ENCODE measurements at regions not wholly inside any gene's neighbourhood (a gene's known extent, or its start where the extent isn't known, plus 50 kb on each side); places are given as distances from the start of the nearest gene placed in this dataset.

DNA sequence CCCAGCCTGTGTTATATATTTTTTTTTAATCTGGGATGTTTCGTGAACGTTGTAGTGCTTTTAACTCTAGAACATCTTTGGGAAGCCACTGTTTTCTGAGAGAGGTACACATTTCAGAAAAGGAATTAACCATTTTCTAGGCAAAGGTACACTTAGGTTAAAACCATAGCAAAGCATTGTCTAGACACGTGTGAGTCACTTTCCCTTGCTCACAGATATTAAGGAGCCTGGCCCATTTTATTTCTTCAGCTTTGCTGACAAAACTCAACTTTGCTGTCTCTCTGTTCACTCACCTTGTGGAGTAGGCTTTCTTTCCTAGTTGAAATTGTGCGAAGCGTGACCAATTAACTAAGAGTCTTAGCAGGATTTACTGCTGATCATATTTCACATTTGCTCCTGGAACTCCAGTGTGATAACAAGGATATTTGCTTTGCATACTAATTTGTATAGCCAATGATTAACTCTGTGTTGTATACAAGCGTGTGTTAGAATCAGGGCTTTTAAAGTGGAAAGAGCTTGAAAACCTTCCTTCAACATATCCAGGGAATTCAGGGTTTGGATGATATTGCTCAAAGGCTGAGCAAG is 215.0 kb upstream of the AGAP1 start:
- H3K27me3 ChIP-seq (ENCODE audit: insufficient read depth, low read length), result no peaks in the 10 kb centered on the region
- no peak overlapping the region for H3K4me3 ChIP-seq (ENCODE audit: low read depth, low read length)

DNA sequence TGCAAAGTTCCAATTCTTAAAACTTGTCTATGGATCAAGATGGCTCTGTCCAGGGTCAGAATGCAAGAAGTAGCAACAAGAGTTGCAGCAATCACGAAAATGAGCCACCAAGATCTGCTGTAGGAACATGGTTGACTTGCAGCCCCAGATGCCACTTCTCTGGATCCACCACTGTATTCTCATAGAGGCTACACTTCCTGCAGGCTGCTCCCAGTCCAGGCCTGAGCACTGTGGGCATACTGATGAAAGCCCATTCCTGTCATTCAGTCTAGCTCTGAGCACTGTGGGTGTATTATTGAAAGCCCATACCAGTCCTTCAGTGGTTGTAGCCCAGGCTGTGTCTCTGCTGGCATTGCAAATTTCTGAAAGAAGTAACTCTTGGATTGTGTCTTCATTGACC is 213.9 kb upstream of the AGAP1 start:
- H3K4me3 ChIP-seq (ENCODE audit: low read depth, low read length), result no peak overlapping the region
- no peaks in the 10 kb centered on the region for H3K36me3 ChIP-seq (ENCODE audit: insufficient read depth, low read length)
- no peaks in the 10 kb centered on the region for H3K4me1 ChIP-seq (ENCODE audit: control insufficient read depth, insufficient read depth, low read length, unreplicated experiment)
- H2AFZ ChIP-seq (ENCODE audit: low read length, unreplicated experiment), result no peak overlapping the region
- H3K79me2 ChIP-seq (ENCODE audit: control insufficient read depth, insufficient read depth, low read length, unreplicated experiment), result no peaks in the 10 kb centered on the region
- no peaks in the 10 kb centered on the region for H3K27me3 ChIP-seq (ENCODE audit: insufficient read depth, low read length)
- no peak overlapping the region for H3K27ac ChIP-seq (ENCODE audit: low read depth, low read length)

More for the DNA sequence above, 215.0 kb upstream of the AGAP1 start:
- Histone ChIP-seq H2AFZ (ENCODE audit: low read length, unreplicated experiment) (no peak overlapping the region), H3K27ac (ENCODE audit: low read depth, low read length) (no peak overlapping the region), H3K36me3 (ENCODE audit: insufficient read depth, low read length) (no peaks in the 10 kb centered on the region), H3K4me1 (ENCODE audit: control insufficient read depth, insufficient read depth, low read length, unreplicated experiment) (no peaks in the 10 kb centered on the region), H3K79me2 (ENCODE audit: control insufficient read depth, insufficient read depth, low read length, unreplicated experiment) (no peaks in the 10 kb centered on the region)

DNA sequence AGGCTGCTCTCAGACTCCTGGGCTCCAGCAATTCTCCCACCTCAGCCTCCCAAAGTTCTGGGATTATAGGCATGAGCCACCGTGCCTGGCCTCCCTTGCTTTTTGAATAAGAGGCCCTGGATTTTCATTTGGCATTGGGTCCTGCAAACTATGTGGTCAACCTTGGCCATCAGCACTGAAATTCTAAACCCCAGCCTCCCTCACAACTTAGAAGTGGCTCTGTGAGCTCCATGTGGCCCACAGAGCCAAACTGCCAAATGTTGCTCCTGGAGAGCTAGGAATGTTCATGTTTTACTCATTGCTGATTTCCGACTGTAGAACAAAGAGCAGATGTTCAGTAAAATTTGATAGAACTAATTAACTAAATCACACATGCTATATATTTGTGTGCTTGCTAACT is 210.6 kb upstream of the AGAP1 start:
- Histone ChIP-seq H3K27me3 (ENCODE audit: insufficient read depth, low read length) (no peaks in the 10 kb centered on the region), H3K27ac (ENCODE audit: low read depth, low read length) (no peak overlapping the region), H3K79me2 (ENCODE audit: control insufficient read depth, insufficient read depth, low read length, unreplicated experiment) (no peaks in the 10 kb centered on the region), H3K36me3 (ENCODE audit: insufficient read depth, low read length) (no peaks in the 10 kb centered on the region), H3K4me3 (ENCODE audit: low read depth, low read length) (no peak overlapping the region), H2AFZ (ENCODE audit: low read length, unreplicated experiment) (no peak overlapping the region), H3K4me1 (ENCODE audit: control insufficient read depth, insufficient read depth, low read length, unreplicated experiment) (no peaks in the 10 kb centered on the region)

DNA sequence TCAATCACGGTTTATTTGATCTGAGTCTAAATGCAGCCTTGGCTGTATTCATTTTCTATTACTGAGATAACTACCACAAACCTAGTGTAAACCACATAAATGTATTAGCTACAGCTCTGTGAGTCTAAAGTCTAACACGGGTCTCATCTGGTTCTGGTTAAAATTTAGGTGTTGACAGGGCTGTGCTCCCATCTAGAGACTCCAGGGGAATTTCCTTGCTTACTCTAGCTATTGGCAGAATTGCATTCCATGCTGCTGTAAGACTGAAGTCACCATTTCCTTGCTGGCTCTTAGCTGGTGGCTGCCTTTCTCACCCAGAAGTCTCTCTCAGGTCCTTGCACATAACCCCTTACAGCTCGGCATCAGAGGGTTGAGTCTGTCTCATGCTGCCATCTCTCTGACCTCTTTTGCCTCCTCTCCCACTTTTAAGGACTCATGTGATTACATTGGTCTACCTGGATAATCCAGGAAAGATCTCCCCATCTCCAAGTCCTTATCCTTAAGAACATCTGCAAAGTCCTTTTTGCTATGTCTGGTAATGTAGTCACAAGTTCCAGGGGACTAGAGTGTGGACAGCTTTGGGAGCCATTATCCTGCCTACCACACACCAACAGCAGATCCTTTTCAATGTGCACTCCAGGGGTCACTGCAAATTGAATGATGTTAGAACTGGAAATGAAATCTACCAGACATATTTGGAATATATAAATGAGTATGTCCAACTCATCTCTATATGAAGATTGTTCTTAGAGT is 207.0 kb upstream of the AGAP1 start:
- no peaks in the 10 kb centered on the region for H3K79me2 ChIP-seq (ENCODE audit: control insufficient read depth, insufficient read depth, low read length, unreplicated experiment)
- H3K27me3 ChIP-seq (ENCODE audit: insufficient read depth, low read length), result no peaks in the 10 kb centered on the region
- no peak overlapping the region for H2AFZ ChIP-seq (ENCODE audit: low read length, unreplicated experiment)
- H3K36me3 ChIP-seq (ENCODE audit: insufficient read depth, low read length), result no peaks in the 10 kb centered on the region
- H3K4me3 ChIP-seq (ENCODE audit: low read depth, low read length), result no peak overlapping the region
- H3K4me1 ChIP-seq (ENCODE audit: control insufficient read depth, insufficient read depth, low read length, unreplicated experiment), result no peaks in the 10 kb centered on the region
- no peak overlapping the region for H3K27ac ChIP-seq (ENCODE audit: low read depth, low read length)

DNA sequence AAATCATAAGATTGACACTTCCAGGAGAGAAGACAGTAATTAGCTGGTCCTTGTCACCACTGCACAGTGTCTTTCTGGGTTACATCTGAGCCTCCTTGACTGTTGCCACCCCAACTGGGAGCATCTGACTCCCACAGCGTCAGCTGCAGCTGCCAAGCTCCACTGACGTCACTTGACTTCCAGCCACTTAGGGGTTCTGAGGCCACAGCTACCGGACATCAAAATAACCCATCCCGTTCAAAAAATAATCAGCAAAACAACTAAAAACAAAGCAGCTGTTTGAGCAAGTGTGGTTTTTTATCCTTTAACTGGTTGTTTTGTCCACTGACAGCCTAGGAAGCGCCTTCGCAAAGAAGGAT is 206.5 kb upstream of the AGAP1 start:
- no peaks in the 10 kb centered on the region for H3K27me3 ChIP-seq (ENCODE audit: insufficient read depth, low read length)
- no peaks in the 10 kb centered on the region for H3K4me1 ChIP-seq (ENCODE audit: control insufficient read depth, insufficient read depth, low read length, unreplicated experiment)
- no peak overlapping the region for H3K27ac ChIP-seq (ENCODE audit: low read depth, low read length)
- no peaks in the 10 kb centered on the region for H3K79me2 ChIP-seq (ENCODE audit: control insufficient read depth, insufficient read depth, low read length, unreplicated experiment)
- H3K36me3 ChIP-seq (ENCODE audit: insufficient read depth, low read length), result no peaks in the 10 kb centered on the region
- H2AFZ ChIP-seq (ENCODE audit: low read length, unreplicated experiment), result no peak overlapping the region
- no peak overlapping the region for H3K4me3 ChIP-seq (ENCODE audit: low read depth, low read length)

DNA sequence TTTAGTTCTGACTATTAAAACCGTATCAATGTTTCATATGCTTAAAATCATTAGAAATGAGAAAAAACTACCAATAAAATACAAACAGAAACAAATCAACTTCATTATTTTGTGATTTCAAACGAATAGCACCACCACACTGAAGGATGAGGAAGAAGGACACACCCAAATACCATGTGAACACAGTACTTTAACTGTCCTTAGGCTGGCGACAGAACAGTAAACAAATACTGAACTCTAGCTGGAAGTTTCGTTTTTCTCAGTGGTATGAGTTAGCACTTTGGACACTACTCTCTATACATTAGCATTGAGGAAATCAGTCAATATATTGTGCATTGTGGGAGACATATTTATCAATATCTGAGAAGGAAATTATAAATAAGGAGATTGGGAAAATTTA is 202.4 kb upstream of the AGAP1 start:
- Histone ChIP-seq H3K4me3 (ENCODE audit: low read depth, low read length) (no peak overlapping the region), H3K4me1 (ENCODE audit: control insufficient read depth, insufficient read depth, low read length, unreplicated experiment) (no peaks in the 10 kb centered on the region), H3K27me3 (ENCODE audit: insufficient read depth, low read length) (no peaks in the 10 kb centered on the region), H2AFZ (ENCODE audit: low read length, unreplicated experiment) (no peak overlapping the region), H3K79me2 (ENCODE audit: control insufficient read depth, insufficient read depth, low read length, unreplicated experiment) (no peaks in the 10 kb centered on the region), H3K27ac (ENCODE audit: low read depth, low read length) (no peak overlapping the region), H3K36me3 (ENCODE audit: insufficient read depth, low read length) (no peaks in the 10 kb centered on the region)

DNA sequence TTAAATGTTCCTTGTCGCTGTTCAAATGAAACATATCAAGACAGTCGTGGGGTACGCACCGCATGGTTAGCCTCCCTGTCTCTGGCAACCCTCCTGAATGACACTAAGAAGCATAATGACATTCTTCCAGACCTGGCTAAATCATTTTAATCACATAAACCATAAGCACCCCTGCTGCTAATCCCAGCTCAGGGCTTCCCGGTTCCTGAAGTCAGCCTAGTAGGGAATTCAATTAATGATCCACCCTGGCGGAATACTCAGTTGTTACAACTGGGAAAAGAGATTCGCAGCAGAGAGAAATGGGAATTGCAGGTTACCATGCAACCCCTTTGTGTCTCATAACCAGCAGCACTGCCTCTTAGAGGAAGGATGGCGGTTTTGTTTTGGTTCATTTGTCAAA is 200.8 kb upstream of the AGAP1 start:
- no peaks in the 10 kb centered on the region for H3K27me3 ChIP-seq (ENCODE audit: insufficient read depth, low read length)
- H3K36me3 ChIP-seq (ENCODE audit: insufficient read depth, low read length), result no peaks in the 10 kb centered on the region
- no peak overlapping the region for H2AFZ ChIP-seq (ENCODE audit: low read length, unreplicated experiment)
- no peak overlapping the region for H3K4me3 ChIP-seq (ENCODE audit: low read depth, low read length)
- no peaks in the 10 kb centered on the region for H3K79me2 ChIP-seq (ENCODE audit: control insufficient read depth, insufficient read depth, low read length, unreplicated experiment)
- H3K27ac ChIP-seq (ENCODE audit: low read depth, low read length), result no peak overlapping the region
- H3K4me1 ChIP-seq (ENCODE audit: control insufficient read depth, insufficient read depth, low read length, unreplicated experiment), result no peaks in the 10 kb centered on the region

DNA sequence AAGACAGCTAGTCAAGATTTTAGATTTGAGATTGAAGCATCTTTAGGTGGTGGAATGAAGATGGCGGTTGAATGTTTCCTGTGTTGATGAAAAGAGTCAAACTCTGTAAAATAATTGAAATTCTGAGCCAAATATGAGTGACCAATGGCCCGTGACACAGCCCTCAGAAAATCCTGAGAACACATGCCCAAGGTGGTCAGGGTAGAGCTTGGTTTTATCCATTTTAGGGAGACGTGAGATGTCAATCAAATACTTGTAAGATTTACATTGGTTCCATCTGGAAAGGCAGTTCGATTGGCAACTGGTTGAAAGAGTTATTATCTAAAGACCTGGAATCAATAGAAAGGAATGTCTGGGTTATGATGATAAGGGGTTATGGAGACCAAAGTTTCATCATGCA is 198.0 kb upstream of the AGAP1 start:
- Histone ChIP-seq H3K36me3 (ENCODE audit: insufficient read depth, low read length) (no peaks in the 10 kb centered on the region), H3K27me3 (ENCODE audit: insufficient read depth, low read length) (no peaks in the 10 kb centered on the region), H2AFZ (ENCODE audit: low read length, unreplicated experiment) (no peak overlapping the region), H3K4me3 (ENCODE audit: low read depth, low read length) (no peak overlapping the region), H3K79me2 (ENCODE audit: control insufficient read depth, insufficient read depth, low read length, unreplicated experiment) (no peaks in the 10 kb centered on the region), H3K27ac (ENCODE audit: low read depth, low read length) (no peak overlapping the region), H3K4me1 (ENCODE audit: control insufficient read depth, insufficient read depth, low read length, unreplicated experiment) (peaks cover 4% of the 10 kb centered on the region)

DNA sequence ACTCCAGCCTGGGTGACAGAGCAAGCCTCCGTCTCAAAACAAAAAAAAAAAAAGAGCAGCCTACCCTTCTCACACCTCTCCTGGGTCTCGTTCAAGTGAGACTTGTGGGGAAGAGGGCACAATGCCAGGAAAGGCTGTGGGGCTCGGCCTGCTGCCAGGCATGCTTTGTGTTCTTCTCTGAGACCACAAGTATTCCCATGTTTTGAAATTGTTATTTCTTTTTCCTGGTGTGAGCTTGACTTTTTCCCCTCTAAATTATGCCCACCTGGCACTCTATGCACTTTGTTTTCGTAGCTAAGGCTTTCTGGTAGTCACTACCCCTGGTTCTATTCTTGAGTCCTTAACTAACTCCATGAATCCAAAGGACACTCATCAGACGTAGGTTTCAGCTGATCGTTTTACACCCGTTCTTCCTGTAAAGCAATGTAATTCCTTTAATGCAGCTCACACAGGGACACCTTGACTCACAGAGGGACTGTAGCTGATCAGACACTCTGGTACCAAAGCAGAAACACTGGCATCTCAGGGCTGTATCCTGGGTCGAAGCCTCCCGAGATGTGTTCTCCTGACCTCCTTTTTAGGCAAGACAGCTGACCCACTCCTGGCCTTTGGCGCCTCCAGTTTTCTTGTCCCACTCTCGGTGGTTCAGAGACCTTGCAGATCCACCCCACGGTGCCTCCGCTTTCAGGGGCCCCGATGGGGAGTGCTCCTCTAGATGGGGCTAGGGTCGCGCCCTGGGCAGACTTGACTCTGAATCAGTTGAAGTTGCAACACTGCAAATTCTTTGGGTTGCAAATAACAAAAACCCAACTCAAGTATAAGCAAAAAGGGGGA is 193.3 kb upstream of the AGAP1 start:
- Histone ChIP-seq H2AFZ (ENCODE audit: low read length, unreplicated experiment) (no peak overlapping the region), H3K79me2 (ENCODE audit: control insufficient read depth, insufficient read depth, low read length, unreplicated experiment) (no peaks in the 10 kb centered on the region), H3K4me3 (ENCODE audit: low read depth, low read length) (no peak overlapping the region), H3K36me3 (ENCODE audit: insufficient read depth, low read length) (no peaks in the 10 kb centered on the region), H3K27ac (ENCODE audit: low read depth, low read length) (no peak overlapping the region), H3K4me1 (ENCODE audit: control insufficient read depth, insufficient read depth, low read length, unreplicated experiment) (peaks cover 10% of the 10 kb centered on the region), H3K27me3 (ENCODE audit: insufficient read depth, low read length) (no peaks in the 10 kb centered on the region; the same call in none of the 2 replicates)

DNA sequence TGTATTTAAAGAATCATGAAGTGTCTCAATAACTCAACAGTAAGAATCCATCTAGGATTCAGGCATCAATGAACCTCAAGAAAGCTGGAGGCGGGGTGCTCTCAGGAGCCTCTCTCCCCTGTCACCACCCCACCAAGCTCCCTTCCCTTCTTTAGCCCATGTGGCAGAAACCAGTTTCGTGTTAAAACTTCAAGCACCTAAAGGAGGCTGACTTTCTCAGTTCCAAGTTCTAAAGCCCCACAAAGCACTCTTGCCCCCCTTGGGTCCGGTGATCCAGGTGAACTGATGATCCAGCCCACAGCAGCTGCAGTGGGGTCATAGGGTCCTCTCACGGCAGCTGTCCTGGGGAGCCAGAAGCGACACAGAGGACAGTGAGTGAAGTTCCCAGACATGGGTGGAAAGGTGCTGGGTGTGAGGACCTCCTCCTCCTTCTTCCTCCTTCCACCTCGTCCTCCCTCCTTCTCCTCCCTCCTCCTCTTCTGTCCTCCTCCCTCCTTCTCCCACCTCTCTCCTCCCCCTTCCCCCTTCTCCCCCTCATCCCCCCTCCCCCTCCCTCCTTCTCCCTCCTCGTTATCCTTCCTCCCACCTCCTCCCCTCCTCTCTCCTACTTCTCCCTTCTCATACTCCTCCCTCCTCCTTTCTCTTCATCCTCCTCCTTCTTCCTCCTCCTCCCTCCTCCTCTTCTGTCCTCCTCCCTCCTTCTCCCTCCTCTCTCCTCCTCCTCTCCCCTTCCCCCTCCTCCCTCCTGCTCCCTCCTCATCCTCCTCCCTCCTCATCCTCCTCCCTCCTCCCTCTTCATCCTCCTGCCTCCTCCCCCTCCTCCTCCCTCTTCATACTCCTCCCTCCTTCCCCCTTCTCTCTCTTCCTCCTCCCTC is 192.4 kb upstream of the AGAP1 start:
- Histone ChIP-seq H3K4me3 (ENCODE audit: low read depth, low read length) (no peak overlapping the region), H2AFZ (ENCODE audit: low read length, unreplicated experiment) (no peak overlapping the region), H3K27me3 (ENCODE audit: insufficient read depth, low read length) (no peaks in the 10 kb centered on the region; the same call in none of the 2 replicates), H3K79me2 (ENCODE audit: control insufficient read depth, insufficient read depth, low read length, unreplicated experiment) (no peaks in the 10 kb centered on the region), H3K36me3 (ENCODE audit: insufficient read depth, low read length) (no peaks in the 10 kb centered on the region), H3K4me1 (ENCODE audit: control insufficient read depth, insufficient read depth, low read length, unreplicated experiment) (peaks cover 10% of the 10 kb centered on the region), H3K27ac (ENCODE audit: low read depth, low read length) (no peak overlapping the region)

Measured in ACC112 (cell line).